IMR-90 (cell line): ENCODE measurements at regions not wholly inside any gene's neighbourhood (a gene's known extent, or its start where the extent isn't known, plus 50 kb on each side); places are given as distances from the start of the nearest gene placed in this dataset.

Experiments used
- CEBPB ChIP-seq: IDR thresholded peaks from 2 replicates; pipeline ENCODE4 v1.6.1; 2012; ENCODE audit warnings: low read depth, low read length, improper control_type of control experiment
- FOS ChIP-seq: fragments of 150-350 bp; IDR thresholded peaks from 2 replicates; pipeline ENCODE4 v1.6.1; 2016; ENCODE audit warnings: low read depth, low read length
- POLR2A ChIP-seq: IDR thresholded peaks from 2 replicates; pipeline ENCODE4 v1.6.1; 2012; ENCODE audit warnings: mild to moderate bottlenecking, low read depth, low read length
- RFX5 ChIP-seq: IDR thresholded peaks from 2 replicates; pipeline ENCODE4 v1.8.0; 2012; ENCODE audit warnings: low read depth, mild to moderate bottlenecking, low read length, moderate library complexity
- TF ChIP-seq, protein P1 (sequence below): conservative IDR thresholded peaks from 2 replicates; pipeline ENCODE4 v1.5.1; 2012; ENCODE audit warnings: mild to moderate bottlenecking, low read depth, low read length, improper control_type of control experiment

DNA sequence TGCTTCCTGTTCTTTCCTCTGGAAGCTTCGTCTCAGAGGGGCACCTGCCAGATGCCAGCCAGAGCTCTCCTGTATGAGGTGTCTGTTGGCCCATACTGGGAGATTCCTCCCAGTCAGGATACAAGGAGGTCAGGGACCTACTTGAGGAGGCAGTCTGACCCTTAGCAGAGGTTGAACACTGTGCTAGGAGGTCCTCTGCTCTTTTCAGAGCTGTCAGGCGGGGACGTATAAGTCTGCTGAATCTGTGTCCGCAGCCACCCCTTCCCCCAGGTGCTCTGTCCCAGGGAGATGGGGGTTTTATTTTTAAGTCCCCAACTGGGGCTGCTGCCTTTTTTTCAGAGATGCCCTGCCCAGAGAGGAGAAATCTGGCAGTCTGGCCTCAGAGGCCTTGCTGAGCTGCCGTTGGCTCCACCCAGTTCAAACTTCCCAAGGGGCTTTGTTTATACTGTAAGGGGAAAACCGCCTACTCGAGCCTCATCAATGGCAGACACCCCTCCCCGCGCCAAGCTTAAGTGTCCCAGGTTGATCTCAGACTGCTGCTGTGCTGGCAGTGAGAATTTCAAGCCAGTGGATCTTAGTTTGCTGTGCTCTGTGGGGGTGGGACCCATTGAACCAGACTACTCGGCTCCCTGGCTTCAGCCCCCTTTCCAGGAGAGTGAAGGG, 326.7 kb downstream of the BCKDHB start:
- TF ChIP-seq, protein P1, sequence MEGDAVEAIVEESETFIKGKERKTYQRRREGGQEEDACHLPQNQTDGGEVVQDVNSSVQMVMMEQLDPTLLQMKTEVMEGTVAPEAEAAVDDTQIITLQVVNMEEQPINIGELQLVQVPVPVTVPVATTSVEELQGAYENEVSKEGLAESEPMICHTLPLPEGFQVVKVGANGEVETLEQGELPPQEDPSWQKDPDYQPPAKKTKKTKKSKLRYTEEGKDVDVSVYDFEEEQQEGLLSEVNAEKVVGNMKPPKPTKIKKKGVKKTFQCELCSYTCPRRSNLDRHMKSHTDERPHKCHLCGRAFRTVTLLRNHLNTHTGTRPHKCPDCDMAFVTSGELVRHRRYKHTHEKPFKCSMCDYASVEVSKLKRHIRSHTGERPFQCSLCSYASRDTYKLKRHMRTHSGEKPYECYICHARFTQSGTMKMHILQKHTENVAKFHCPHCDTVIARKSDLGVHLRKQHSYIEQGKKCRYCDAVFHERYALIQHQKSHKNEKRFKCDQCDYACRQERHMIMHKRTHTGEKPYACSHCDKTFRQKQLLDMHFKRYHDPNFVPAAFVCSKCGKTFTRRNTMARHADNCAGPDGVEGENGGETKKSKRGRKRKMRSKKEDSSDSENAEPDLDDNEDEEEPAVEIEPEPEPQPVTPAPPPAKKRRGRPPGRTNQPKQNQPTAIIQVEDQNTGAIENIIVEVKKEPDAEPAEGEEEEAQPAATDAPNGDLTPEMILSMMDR: no peak
- TF ChIP-seq CEBPB (no peak), POLR2A (no peak), RFX5 (no peak), FOS (no peak)
